ENCODE measurements at regions not wholly inside any gene's neighbourhood (a gene's known extent, or its start where the extent isn't known, plus 50 kb on each side); places are given as distances from the start of the nearest gene placed in this dataset.
A peak's percentile ranks its signal among the peaks of the same experiment; 100 is the strongest.

DNA sequence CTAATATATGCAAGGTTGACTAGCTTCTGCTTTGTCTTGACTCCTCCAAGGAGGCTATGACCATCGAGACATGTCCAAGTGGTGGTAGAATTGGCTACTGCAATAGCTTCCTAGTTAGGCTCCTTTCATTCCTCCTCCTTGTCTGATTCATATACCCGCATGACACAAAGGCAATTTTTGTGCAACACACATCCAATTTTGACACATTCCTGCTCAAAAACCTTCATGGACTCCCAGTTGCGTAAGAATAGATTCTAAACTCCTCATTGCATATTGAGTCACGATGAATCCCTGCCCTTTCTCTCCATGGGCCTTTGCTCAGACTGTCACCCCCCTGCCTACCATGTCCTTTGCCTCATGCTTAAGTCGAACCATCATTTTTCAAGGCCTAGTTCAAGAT lies 344.5 kb downstream of the ACTL7B start:
- no peak for ATAC-seq
- intact Hi-C loops (cut with DNase I), result no loop called here
- DNase-seq (ENCODE audit: low spot score), result no peak

DNA sequence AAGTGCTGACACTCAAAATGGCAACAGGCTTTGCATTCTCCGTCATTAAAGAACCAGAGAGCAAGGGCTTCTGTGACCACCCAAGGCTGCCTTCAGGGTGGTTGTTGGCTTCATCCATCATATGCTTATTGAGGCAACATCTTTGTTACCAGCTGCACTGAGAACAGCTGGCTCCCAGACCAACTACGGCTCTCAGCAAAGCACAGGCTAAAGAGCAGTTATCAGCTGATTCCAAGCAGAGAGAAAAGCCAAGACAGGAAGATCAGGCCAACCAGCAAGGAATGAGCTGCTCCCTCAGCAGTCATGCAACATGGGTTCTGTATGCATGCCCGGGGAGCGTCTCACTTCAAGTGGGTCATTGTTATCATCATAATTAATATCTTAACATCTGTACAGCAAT lies 358.9 kb downstream of the ACTL7B start:
- intact Hi-C loops (cut with DNase I), result no loop called here
- no peak for DNase-seq (ENCODE audit: low spot score)
- ATAC-seq, result no peak

DNA sequence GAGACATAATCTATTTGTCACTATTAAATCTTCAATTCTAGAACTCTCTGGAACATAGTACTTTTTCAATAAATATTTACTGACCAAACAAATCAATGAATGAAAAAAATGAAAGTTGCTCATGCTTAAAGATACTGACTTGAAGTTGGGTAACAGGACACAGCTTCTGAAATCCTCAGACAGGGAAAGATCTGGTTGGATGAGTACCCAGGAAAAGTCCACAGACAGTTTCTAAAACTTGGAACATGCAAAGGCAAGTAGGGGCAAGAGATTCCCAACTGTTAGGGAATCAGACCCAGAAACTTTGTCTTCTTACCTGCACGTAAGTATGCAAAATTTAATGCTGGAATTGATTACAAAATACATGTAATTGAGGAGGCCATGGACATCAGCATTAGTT lies 366.2 kb downstream of the ACTL7B start:
- DNase-seq (ENCODE audit: low spot score) (no peak), ATAC-seq (no peak)
- intact Hi-C loops (cut with DNase I), result no loop called here

DNA sequence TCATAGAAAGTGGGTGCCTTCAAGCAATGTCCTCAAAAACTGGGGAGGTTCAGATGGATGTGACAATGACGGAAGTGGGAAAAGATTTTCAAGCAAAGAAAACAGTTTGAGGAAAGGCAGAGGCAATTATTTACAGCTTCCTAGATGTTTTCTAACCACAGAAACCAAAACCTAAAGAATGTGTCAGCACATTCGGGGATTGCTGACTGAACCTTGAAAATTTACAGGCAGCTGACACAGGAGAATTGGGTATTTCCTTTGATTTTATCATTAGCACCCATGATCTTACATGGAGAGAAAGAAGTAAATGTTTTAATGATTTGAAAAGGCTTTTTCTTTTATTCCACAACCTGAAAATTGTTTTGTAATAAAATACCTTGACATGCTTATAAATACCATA lies 369.0 kb downstream of the ACTL7B start:
- no peak for DNase-seq (ENCODE audit: low spot score)
- intact Hi-C loops (cut with DNase I), result no loop called here
- no peak for ATAC-seq

DNA sequence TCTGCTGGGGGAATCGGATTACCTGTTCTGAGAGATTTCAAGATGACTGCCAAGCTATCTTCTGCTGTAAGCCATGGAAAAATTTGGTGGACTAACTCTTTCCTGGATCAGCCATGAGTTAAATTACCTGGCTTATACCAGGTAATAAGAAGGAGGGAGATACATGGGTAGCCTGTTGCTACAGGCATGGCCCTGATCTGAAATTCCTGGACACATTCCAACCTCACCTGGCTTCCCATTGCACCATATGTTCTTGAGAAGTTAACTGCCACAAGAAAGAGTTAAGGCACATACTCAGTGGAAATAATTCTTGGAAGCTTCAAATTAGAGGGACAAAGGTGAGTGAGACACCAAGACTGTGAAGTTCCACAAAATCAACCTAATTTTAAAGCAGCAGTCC lies 371.3 kb downstream of the ACTL7B start:
- ATAC-seq, result no peak
- no peak for DNase-seq (ENCODE audit: low spot score)

DNA sequence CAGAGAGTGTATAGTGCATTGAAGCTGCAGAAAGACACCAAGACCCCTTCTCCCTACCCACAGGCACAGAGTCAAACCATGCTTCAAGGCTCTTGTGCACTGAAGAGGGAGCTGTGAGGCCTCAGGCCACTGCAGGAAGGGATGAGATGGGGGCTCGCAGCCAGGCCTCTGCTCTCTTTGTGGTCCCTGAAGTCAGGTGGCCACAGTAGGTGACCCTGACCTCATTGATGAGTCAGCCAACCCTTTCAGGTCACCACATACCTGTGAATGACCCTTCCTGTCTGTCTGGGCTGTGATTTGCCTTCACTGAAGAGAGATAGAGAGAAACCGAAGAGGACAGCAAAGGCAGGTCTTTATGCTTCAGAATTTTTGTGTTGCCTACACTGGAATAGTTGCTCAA lies 372.1 kb downstream of the ACTL7B start:
- intact Hi-C loops (cut with DNase I), result no loop called here
- ATAC-seq (no peak), DNase-seq (ENCODE audit: low spot score) (no peak)

More for the DNA sequence above, 371.3 kb downstream of the ACTL7B start:
- intact Hi-C loops (cut with DNase I), result no loop called here

DNA sequence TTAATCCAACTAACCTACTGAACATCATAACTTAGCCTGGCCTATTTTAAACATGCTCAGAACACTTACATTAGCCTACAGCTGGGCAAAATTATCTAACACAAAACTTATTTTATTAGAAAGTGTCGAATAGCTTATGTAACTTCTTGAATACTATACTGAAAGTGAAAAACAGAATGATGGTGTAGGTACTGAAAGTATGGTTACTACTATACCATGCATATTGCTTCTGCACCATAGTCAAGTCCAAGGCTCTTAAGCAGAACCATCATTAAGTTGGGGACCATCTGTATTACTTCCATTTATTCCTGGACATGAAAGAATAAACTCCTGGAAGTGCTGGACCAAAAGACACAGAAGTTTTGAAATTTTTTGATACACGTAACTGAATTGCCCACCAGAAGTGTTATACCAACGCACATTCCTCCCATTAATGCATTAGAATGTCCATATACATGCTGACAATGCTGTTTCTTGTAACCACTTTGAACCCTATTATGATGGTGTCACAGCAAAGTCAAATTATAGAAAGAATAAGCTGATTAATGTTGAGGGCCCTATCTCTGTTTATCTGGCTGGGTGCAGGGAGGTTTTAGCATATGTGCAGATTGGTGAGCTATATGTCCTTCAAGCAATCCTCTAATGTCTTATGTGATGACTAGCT lies 375.7 kb downstream of the ACTL7B start:
- intact Hi-C loops (cut with DNase I), result no loop called here
- ATAC-seq (no peak), DNase-seq (ENCODE audit: low spot score) (no peak)

DNA sequence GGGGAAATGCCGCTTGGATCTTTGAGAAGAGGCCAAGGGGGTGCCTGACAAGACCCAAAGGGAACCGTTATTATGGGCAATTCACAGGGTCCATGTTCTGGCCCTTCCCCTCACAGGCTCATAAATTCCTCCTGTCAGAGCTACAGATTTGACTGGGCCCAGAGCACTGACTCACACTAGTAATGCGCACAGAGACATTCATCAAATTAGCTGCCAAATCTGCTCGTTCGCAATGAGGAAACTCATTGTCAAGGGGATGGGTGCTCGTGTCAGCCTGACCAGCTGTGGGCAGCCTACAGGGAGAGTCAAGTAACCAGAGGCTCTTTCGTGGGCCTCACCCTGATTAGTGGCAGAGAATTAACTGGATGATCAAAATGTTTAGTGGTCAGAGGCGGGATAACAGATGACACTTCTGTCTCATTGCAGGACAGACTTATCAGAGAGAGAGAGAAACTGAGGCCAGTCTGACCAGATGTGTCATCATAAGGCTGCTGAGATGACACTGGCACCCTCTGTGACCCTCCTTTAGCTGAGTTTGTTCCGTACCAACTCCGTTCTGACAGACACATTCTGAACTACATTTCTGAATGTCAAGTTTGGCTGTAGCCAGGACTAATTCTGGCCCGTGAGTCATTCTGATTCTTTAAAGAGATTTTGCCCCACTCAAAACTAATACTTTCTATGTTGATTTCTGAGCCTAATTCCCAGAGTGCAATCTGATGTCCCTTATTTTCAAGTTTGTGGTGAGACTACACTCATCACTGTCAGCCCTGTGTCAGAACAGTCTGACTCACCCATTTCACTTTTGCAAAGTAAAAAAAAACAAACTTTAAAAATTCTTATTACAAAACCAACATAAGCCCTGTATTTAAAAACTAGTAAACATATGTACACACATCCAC lies 377.1 kb downstream of the ACTL7B start:
- intact Hi-C loops (cut with DNase I), result no loop called here
- DNase-seq (ENCODE audit: low spot score) (no peak), ATAC-seq (peak; percentile 59)

DNA sequence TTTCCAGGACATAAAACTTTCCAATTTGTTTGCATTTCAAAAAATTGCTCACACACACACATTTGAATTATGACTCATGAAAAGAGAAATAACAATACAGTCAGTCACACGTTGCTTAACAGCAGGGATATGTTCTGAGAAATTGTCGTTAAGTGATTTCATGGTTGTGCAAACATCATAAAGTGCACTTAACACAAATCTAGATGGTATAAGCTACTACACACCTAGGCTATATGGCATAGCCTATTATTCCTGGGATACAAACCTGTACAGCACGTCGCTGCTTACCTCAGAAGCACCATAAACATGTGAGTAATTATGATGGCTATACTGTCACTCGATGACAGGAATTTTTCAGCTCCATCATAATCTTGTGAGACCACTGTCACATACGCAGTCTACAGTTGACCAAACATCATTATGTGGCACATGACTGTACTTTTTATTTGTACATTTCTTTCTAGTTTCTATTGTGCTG lies 378.2 kb downstream of the ACTL7B start:
- intact Hi-C loops (cut with DNase I), result no loop called here
- ATAC-seq (no peak), DNase-seq (ENCODE audit: low spot score) (no peak)

DNA sequence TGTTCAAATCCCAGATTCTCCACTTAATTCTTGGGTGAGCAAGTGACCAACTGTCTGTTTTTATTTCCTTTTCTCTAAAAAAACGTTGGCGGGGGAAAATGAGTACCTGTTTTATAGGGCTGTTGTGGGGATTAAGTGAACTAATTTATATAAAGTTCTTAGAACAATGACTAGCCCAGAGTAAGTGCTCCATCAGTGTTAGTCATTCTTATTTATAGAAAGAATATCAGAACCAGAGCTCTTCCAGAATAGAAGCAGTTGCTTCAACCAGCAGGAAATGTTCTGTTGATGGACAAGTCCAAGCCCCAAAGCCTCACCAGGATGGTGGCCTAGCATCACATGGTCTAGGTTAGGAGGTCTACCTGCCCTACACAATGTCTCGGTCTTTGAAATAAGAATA lies 379.2 kb downstream of the ACTL7B start:
- ATAC-seq (no peak), DNase-seq (ENCODE audit: low spot score) (no peak)
- intact Hi-C loops (cut with DNase I), result no loop called here

DNA sequence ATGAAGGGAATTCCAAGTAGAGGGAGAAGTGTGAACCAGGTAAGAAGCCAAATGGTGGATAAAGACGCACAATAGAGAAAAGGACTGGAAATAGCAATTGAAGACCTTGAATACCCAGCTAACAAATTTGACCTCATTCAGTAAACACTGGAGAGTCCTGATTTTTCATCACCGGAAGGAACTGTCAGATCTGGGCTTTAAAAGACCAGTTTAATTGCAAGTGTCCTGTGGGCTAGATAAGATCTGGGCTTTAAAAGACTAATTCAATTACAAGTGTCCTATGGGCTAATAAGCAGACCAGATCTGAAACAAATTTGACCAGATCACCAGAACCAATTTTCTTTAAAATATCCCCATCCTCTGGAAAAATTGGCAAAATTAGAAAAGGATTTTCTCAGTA lies 380.0 kb downstream of the ACTL7B start:
- no peak for DNase-seq (ENCODE audit: low spot score)
- intact Hi-C loops (cut with DNase I), result no loop called here
- ATAC-seq, result no peak

DNA sequence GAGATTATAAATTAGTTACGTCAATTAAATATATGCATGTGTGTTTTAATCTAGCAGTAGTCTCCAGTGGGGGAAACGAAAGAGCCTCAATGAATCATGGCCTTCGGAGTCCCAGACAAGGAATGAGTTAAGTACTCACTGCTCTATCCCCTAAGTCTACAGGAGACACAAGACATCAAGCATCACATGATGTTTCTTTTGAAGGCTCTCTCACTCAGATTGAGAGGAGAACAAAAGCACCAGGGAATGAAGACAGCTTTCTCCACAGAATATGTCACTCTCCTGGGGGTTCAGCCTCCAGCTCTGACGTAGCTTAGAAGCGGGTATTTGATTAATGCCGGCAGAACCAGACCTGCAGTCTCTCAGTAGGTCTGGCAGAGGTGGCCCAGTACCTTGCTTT lies 381.4 kb downstream of the ACTL7B start:
- DNase-seq (ENCODE audit: low spot score) (no peak), ATAC-seq (no peak)
- intact Hi-C loops (cut with DNase I), result no loop called here

DNA sequence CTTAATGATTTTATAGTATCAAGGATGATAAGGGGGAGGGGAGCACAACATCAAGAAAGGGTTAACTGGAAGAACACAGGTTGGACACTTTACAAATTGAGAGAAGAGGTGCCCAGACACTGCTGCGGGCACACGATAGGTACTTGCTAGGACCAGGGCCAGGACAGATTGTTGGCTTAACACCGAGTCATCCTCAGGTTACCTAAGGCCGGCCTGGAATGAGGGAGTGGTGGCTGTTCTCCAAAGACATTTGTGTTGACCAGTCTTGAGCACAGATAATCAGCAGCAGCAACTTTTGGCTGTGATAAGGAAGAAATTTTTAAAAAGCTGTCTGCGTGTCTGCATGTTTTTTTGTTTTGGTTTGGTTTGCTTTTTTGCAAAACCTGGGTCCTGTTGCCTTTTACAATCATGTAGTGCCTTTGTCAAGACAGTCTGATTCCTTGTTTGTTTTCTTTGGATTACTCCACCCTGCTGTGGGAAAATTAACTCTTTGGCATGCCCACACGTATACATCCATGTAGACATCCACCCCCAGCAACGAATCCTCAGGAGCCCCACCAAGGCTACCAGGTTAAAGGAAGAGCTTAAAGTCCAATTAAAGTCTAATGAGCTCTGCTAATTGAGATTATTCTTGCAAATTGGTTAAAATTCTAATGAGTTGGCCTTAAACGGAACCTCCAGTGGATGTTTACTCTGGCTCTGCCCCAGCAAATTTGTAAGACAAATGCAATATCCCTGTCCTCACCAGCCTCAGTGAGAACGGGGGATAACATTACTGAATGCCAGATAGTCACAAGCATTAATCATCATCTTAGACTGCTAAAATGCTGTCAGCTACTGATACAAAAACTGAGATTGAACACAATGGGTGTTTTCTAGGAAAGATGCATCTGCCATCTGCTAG lies 382.3 kb downstream of the ACTL7B start:
- peak; percentile 77 for ATAC-seq
- DNase-seq (ENCODE audit: low spot score), result no peak
- intact Hi-C loops (cut with DNase I), result no loop called here

DNA sequence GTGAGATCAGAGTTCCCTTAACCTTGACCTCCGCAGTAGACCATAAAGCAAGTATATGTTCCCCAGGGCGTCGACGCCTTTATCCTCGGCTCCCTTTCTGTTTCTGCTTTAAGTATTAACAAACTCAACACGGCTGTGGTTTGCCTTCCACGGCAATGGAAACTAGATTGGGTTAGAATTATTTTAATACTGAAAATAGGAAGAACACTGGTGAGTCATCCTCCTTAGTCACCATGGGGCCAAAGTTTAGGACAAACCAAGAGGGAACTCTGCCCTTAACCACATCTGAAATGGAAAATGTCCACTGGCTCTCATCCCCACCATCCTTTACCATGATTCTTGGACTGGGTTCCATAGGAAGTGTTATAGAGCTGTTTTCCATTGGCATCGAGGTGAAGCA lies 386.1 kb downstream of the ACTL7B start:
- DNase-seq (ENCODE audit: low spot score) (no peak), ATAC-seq (no peak)
- intact Hi-C loops (cut with DNase I), result no loop called here

DNA sequence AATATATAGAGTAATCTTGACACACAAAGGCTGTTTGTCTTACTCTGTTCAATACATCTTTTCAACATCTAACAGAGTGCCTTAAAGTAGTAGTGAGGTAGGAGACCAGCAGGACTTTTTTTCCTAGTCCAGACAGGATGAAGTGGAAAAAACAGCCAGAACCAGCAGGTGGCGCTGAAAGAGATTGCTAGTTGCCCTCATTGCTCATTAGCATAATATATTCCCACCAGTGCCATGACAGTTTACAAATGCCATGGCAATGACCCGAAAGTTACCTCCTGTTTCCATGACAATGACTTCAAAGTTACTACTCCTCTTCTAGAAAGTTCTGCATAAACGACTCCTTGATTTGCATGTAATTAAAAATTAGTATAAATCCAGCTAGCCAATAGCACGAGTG lies 387.4 kb downstream of the ACTL7B start:
- no peak for DNase-seq (ENCODE audit: low spot score)
- no peak for ATAC-seq
- intact Hi-C loops (cut with DNase I), result no loop called here

DNA sequence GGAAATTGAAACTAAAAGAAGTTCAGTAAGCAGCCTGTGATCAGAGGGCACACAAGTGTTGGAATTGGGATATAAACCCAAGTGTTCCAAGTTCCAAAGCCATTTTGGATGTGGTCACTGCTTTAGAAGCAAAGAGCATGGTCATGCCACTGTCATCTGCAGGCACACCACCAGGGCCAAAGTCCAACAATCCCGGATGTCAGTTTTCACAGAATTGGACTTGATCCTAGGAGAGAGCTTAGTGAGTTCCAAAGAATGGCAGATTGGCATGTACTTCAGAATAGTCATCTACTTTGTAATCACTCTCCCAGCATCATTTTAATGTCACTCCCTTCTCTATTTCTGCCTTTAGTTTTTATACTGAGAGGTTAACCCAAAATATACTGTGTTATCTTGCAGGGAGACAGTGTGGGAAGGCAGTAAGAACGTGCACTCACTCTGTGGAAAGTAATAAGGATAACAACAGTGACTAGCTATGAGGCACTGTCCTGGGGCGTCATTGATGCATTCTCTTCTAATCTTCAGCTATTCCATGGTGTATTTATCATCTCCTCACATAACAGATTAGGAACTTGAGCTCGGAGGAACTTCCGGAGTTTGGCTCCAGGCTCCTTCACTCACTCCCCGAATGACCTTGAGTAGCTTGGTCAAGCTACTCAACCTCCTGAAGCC lies 388.0 kb downstream of the ACTL7B start:
- intact Hi-C loops (cut with DNase I), result no loop called here
- DNase-seq (ENCODE audit: low spot score) (no peak), ATAC-seq (no peak)

DNA sequence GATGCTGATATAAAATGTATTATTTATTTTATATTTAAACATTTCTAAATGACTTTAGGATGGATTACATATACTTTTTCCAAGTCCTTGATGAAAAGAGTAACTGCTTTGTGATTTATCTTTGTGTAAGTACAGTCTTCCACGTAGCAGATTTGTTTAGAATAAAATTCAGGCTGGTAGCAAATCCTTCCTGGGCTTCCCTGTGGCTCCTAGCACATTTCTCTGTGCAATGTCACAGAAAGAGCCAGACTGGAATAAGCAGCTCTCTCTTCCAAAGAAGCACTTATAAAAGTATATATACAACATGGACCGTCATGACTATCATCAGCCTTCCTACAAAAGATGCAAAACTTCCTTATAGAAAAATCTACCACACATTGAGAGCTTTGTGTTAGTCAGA lies 388.6 kb downstream of the ACTL7B start:
- intact Hi-C loops (cut with DNase I), result no loop called here
- no peak for ATAC-seq
- DNase-seq (ENCODE audit: low spot score), result no peak

DNA sequence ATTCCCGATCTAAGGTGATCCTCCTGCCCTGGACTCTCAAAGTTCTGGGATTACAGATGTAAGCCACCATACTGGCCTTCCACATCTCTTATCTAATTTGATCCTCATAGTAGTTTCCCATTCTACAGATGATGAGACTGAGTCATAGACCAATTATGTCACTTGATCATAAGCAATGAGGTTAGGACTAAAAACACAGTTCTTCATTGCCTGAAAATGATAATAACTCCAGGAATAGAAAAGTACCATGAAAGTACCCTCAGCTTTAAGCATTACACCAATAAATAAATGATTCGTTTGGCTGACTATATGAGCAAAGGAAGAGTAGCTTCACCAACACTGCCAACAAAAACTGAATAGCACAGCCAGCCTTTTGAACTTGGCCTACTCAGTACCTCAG lies 389.5 kb downstream of the ACTL7B start:
- ATAC-seq (no peak), DNase-seq (ENCODE audit: low spot score) (no peak)
- intact Hi-C loops (cut with DNase I), result no loop called here

DNA sequence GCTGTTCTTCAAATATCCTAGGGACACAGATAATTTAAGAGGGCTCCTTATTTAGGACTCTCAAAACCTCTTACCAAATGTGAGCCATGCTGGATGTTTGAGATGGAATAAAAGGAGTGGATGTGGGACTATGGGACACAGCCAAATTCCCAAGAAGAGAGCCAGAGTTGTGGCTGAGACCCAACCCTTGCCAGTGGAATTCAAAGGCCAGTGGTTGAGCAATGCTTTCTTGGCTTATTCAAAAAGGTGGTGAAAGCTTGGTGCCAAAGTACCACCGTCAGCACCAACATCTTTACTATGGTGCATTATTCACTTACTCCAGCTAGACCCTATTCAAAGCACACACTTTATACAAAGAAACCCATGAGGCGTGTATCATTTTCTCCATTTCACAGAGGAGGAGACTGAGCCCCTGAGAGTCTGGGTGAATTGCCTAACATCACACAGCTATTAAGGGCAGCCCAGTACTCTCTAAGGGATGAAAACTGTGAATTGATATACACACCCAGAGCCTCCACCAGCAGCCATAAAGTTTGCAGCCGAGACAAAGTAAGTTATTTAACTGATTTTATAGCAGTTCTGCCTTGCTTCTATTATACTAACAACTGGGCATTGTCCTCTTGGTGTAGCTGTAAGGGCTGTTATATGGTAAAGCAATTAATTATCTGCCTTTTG lies 391.7 kb downstream of the ACTL7B start:
- ATAC-seq (peak; percentile 80), DNase-seq (ENCODE audit: low spot score) (no peak)
- intact Hi-C loops (cut with DNase I), result no loop called here
